Forelimb muscle (tissue), 1 donor: ENCODE measurements at regions not wholly inside any gene's neighbourhood (a gene's known extent, or its start where the extent isn't known, plus 50 kb on each side); places are given as distances from the start of the nearest gene placed in this dataset.

Source experiments
- DNase-seq: peaks from one replicate; pipeline ENCODE4 v3.0.0-alpha.2; 2013; ENCODE audit warnings: low read depth

DNA sequence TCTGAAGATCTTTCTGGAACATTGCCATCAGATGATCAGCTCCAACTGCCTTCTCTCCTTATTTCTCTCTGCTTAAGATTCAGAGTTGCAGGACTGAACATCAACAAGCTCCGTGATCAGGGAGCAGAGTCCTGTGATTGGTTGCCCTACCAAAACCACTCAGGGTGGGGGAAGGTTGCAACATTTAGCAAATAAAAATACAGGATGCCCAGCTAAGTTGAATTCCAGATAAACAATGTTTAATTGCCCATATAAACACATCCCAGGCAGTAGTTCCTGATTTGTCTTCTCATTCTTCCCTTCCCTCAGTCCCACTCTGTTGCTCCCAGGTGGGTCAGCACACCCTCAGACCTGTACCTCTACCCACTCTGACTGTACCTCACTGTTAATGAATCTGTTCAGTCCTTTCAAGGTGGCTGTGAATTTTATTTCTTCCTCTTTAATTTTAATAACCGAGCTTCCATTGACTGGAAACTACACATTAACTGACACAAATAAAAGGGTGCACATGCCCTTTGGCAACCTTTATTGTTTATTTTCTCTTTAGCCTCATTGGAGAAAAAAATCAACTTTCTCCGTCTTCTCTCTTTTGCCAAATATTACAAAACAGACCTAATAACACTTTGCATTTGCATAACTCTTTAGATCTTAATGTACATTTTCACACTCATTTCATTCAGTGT, 167.1 kb upstream of the PKDCC start:
- no peak for DNase-seq

DNA sequence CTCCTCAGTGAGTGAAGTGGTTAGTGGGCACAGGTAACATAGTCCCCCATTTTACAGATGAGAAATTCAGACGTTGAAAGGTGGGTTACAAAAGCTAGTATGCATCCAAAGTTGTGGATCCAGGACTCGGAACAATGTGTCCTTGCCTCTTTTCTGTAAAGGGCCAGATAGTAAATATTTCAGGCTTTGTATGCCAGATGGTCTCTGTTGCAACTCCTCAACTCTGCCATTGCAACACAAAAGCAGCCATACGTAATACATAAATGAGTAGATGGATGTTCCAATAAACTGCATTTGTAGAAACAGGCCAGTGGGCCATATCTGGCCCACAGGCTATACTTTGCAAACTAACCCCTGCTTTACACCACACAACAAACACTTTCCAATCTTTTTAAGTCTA, 166.6 kb upstream of the PKDCC start:
- DNase-seq = no peak

DNA sequence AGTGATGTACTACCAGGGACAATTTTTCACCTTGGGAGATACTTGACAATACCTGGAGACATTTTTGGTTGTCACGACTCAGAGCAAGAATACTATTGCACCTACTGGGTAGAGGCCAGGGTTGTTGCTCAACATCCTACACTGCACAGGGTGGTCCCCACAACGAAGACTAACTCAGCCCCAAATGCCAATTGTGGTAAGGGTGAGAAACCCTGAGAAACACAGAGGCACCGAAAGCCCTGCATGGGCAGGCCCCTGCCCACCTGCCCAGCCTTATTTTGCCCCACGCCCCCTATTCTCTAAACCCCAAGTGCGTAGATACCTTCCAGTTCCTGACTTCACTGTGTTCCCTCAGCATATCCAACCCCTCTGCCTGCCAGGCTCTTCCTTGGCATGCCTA, 163.1 kb upstream of the PKDCC start:
- no peak for DNase-seq

DNA sequence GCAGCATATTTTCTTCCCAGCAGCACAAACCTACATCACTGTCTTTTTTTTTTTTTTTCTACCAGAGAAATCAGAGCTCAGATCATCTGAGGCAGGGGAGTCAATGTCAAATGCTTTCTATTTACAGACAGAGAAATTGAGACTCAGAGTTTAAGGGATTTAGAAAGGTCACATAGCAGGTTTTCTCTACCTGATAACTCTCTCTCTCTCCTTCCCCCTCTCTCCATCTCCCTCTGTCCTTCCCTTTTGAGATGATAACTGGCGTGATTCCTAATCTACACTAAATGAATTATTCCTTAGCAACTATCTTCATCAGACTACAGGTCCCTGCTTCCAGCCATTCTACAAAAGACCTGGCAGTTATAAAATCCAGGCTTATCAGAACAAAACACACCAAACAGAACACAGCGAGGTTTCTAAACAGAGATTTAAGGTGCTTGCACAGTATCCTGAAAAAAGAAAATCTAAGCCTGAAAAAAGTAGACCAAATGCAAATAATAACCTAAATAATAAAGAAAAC, 161.6 kb upstream of the PKDCC start:
- DNase-seq = no peak

DNA sequence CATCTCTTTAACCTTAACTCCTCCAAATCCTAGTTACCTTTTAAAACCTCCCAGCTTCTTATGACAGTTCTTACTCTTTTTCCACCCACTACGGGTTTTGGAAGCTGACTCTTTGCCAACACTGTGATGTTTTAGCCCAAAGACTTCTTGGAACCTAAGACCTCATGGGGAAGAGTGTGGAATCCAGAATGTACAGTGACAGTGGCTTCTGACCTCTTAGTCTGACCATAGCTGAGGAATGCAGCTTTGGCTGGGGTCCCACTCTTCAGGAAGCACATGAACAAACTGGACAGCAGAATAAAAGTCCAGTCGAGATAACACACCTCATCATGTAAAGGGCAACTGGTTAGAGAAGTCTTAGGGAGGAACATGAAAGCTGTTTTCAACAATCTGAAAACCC, 161.1 kb upstream of the PKDCC start:
- no peak for DNase-seq

DNA sequence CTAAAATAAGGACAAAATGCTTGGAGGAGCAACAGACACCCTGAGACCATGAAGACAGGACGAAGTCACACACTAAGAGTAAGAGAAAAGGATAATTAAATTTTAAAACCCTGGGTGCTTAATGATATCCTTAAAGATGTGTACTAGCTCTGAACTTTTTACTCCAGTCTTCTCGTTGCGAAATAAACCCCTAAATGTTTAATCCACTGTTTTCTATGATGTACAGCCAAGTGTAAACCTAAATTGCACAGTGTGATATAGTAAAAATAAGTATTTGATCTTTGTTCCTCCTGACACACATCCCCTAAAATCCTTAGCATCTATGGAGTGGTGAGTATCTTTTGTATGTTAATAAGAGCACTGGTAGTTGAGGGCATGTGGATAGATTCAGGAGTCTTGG, 157.5 kb upstream of the PKDCC start:
- DNase-seq = no peak

DNA sequence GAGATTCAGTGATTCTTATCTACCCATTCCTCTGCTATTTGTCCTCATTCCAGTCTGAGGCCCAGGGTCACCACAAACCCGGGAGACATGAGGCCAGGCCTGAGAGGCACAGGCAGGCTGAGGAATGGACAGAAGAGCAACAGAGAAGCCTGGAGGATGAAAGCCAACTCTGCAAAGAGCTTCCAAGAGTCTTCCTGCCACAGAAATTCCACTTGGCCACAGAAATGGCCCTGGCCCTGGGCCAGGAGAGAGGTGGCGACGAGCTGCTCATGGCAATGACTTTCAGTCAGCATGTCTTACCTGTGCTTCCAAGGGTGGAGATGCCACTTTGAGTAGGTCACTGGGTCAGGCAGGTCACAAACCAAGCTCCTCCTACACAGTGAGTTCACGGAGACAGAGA, 155.3 kb upstream of the PKDCC start:
- no peak for DNase-seq

DNA sequence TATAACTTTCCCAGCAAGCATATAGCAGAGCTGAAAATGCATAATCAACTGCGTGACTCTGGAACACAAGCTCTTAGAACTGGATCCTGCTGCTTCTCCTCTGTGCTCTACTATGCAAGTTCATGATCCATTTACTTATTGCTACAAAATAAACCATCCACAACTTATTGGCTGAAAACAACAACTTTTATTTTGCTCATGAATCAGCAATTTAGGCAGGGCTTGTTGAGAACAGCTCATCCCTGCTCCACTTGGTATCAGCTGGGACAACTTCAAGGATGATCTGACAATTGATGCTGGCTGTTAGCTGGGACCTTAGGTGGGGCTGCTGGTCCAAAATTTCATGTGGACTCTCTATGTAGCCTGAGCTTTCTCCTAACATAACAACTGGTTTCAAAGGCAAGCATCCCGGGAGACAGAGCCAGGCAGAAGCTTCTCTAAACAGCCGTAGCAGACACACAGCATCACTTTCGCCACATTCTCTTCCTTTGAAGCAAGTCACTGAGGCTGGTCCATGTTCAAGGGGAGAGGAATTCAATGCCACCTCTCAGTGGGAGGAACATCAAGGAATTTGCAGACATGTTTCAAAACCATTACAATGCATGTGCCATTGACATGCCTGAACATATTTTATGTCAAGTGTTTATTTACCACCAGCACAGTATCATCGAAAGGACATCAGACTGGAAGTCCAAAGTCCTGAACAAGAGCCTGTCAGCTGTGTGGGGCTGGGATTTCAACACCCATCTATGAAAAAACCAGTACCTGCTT, 153.1 kb upstream of the PKDCC start:
- DNase-seq = no peak

DNA sequence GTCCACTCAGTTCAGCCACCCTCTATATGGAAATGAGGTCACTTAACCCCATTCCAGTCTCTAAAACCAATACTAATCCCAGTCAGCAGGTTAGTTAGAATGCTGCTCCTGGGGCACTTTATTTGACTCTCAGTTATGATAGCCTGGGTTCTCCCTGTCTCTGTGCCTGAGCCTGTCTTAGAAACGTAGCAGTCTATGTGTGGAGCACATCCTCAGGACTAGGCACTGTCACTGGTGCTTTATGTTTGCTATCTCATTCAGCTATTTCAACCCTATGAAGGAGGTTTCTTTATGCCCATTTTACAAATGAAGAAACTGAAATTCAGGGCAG, 152.5 kb upstream of the PKDCC start:
- DNase-seq = no peak

DNA sequence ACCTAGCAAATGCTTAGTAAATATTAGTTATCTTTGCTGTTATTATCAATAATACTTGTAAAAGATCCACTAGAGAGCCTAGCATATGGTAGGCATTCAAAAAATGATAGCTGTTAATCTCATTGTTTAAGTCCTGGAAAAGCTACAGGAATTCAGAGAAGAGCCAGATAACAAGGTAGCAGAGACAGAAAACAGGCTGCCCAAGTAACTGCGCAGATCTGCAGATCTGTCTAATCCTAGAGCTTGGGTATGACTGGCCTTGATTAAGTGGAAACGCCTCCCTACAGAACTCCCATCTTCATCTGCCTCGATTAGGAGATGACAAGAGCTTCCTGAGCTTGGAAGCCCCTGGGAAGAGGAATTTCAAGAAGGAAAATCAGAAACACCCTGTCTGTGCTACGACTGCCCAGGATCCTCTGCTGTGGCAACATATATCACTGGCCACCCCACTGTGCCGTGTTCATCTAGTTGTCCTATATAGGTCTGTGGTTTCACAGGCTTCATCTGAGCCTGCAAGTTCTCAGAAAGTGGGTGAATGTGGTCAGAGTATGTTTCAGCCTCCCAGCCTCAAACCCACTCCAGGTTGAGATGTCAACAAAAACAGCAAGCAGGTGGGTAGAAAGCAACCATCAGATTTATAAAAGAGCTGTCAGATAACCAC, 151.5 kb upstream of the PKDCC start:
- DNase-seq = no peak

DNA sequence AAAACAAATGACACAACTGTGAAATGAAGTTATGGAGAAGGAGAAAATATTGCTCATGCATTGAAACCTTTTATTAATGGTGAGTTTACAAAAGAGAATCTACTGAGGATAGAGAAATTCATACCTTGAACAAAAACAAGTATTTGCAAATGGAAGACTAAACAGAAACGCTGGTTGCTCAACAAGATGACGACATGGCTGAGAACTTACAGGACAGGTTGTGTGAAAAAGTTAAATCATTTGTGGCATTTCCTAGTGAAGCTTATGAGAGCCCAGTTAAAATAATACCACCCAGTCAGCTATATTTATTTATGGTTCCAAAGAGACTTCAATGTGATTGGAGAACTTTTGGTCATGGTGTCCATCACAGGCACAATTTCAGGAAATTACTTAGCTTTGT, 148.6 kb upstream of the PKDCC start:
- DNase-seq = no peak

DNA sequence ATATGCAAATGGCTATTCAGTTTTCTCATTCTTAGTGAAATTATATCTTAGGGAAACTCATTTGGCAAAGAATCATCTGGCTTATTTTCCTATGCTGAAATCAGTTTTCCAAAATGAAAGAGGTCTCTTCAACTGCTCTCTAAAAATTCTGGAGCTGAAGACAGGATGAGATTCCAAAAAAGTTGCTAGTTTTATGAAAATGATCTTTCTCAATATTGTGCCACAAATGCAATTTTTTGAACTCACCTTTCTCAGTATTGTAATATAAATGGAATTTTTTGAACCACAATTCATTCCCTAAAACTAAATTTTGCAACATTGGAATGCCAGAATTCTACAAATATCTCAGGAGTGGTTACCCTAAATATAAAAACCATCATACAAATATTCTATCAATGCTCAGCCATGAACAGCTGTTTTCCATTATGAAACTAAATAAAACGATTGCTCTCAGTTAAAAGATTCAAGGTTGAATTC, 147.7 kb upstream of the PKDCC start:
- no peak for DNase-seq

DNA sequence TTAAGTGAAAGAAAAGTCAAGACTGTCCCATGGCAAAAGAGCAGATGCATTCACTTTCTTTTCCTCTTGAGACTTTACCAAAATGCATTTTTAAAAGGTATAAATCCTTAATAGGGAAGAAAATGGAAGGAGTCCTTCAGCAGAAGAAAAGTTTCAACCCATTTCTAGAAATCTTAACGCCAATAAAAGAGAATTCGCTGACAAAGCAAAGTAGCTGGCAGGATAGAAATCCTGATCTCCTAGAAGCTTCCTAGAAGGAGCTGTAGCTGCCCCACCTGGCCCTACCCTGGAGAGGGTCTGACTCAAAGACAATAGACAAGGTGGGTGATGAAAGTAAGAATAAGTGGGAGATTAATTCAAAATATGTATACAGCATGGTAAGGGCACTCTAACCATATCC, 144.9 kb upstream of the PKDCC start:
- no peak for DNase-seq

DNA sequence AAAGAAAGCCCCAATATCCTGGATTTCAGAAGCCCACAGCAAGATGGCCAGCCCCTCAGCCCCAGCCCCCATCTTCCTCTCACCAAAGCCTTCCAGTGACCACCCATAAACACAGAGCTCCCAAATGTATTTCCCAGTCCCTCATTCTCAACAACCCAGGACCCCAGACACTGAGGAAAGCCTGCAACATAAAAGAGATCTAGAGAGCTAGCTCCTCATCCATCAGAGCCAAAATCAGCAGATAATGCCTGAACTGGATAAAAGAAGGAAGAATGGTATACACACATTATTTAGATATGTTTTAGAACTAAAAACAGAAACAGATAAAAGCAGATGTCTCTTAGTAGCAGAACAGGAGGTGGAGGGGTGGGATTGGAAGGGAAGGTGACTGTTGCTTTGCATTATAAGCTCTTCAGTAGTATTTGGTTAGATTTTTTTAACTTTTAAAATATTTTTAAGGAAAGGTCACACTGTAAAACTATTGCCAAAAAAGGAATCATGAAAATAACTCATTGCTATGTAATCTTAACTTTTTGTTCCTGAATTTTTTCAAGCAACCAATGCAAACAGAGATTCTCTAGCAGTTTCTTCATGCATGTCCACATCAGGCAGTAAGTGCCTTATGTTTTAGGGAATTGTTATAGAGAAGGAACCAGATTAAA, 144.2 kb upstream of the PKDCC start:
- DNase-seq = no peak

DNA sequence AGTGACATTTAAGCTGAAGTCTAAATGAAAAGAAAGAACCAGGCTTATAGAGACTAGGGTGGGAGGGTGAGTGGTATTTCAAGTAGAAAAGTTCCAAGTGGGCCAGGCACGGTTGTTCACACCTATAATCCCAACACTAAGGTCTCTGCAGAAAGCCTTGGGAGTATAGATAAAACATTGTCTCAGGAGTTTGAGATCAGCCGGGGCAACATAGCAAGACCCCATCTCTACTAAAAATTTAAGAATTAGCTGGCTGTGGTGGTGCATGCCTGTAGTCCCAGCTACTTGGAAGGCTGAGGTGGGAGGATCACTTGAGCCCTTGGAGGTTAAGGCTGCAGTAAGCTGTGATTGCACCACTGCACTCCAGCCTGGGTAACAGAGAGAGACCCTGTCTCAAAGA, 143.4 kb upstream of the PKDCC start:
- DNase-seq = no peak

DNA sequence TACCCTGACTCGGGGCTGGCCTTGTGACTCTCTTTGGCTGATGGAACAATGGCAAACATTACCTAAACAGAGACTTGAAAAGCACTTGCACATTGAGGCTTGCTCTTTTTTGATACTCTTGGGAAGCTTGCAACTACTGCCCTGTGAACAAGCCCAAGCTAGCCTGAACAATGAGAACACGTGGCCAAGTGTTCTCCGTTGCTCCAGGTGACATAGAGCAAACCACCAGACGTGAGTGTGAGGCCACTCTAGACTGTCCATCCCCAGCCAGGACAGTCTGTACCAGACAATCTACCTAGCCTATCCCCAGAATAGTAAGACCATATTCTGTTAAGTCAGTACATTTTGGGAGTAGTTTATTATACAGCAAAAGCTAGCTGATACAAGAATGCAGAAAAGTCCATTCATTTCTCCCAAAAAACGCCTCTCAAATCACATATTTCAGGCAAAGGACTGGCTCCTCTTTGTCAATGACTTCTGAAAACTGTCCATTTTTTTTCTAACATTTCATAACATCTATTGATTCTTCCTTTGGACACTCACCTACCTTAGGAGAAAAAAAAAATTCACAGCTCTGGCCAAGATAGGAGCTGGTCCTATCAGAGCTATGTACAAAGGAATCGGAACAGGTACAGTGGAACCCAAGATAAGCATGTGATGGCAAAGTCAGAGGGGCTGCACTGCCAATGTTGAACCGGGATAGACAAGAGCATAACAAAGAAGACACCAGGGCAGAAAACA, 142.1 kb upstream of the PKDCC start:
- no peak for DNase-seq

DNA sequence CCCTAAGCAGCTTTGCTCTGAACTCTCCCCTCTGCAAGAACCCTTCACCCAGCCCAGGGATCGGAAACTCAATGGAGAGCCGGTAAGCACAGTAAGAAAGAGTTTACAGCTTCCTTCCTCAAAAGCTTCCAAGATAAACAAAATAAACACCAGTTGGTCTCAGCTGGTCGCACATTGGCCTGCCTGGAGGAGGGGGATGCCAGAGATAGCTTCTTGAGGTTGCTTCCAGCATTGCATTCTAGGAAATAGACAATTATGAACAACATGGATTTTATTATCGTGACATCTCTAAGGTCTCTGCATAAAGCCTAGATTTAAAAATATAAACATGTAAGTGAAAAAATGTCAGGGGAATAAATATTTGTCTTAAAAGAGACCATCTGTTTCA, 141.5 kb upstream of the PKDCC start:
- no peak for DNase-seq

DNA sequence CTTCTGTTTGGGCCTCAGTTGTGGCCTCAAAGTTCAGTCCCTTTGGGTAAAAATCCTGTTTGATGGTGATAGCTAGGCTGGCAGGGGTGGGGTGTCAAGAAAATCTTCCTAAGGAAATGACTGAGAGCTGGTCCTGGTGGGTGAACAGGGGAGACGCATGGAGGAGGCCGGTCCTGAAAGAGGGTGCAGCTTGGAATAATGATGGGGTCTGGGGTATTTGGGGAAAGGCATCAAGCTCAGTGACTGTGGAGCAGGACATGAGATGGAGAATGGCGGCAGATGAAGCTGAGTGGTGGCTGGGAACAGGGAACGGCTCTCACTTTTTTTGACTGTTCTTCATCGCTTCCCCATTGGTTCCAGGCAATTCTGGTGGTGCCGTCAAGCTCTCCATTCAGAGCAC, 140.7 kb upstream of the PKDCC start:
- DNase-seq = no peak

DNA sequence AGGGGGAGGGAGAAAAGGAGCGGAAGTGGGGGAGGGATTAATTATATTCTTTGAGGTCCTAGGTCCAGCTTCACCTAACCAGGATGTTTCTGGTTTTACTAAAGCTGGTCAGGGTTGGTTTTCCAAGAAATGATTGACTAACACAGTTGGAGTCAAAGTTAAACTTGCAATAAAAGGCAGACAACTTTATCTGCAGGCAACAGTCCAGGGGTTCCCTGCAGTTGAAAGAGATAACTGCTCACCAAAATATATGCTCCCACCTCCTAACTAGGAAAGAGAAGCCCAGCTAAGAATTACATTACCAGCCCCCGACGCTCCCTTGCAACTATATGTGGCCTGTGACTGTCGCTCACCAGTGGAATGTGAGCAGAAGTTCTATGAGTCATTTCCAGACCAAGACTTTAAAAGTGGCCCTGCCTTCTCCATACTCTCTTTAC, 140.0 kb upstream of the PKDCC start:
- DNase-seq = no peak

DNA sequence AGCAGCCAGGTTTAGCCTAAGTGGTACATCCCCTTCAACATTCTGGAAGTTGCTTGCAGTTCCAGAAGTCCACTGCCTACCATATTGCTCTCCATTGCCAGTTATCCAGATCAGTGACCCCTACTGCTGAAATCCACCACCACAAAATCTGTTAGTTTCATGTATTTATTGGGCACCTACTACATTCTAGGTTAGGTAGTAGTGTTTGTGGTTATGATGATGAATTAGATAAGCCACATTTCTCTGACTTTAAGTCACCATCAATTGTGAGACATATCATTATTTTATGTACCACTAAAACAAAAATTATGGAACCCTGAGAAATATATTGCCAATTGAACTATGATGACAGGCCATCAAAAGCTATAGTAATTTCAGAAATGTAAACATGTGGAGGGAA, 139.5 kb upstream of the PKDCC start:
- DNase-seq = no peak

DNA sequence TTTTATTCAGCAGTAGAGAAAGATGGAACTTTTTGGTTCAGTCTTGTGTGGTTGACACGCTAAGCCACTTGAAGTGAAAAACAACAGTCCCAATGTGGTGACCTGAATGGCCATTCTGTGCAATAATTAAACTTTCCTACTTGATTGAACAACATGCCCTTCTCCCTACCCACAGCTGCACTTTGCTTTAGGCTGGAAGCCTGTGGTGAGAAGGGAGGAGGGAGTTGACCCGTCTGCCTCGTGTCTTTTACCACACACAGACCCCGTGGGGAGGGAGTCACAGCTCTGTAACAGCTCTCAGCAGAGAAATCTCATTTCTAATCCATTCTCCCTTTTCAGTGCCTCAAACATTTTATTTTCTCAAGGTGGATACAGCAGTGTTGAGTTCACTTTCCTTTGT, 138.2 kb upstream of the PKDCC start:
- no peak for DNase-seq

DNA sequence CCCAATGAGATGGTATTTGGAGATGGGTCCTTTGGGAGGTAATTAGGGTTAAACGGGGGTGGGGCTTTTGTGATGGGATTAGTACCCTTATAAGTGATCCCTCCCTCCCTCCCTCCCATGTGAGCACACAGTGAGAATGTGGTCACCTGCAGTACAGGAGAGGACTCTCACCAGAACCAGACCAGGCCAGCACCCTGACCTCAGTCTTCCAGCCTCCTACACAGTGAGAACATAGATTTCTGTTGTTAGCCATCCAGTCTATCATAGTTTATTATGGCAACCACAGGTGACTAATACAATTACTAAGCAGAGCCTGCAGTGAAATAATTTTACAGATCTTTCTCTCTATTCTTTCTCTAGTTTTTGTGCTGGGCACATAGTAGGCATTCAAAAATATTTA, 137.7 kb upstream of the PKDCC start:
- no peak for DNase-seq
